Colonic mucosa (tissue), 4 donors: ENCODE measurements at regions not wholly inside any gene's neighbourhood (a gene's known extent, or its start where the extent isn't known, plus 50 kb on each side); places are given as distances from the start of the nearest gene placed in this dataset.

Experiments used
- DNase-seq: peaks from one replicate; pipeline ENCODE4 v3.0.0-alpha.2; 2020
- H3K27ac ChIP-seq: fragments of 200-600 bp; one replicate; pipeline ENCODE4 v1.8.0; 2021
- H3K27me3 ChIP-seq: fragments of 200-600 bp; one replicate; pipeline ENCODE4 v1.8.0; 2021
- H3K36me3 ChIP-seq: fragments of 200-600 bp; one replicate; pipeline ENCODE4 v1.8.0; 2021
- H3K4me1 ChIP-seq: fragments of 200-600 bp; one replicate; pipeline ENCODE4 v1.8.0; 2021; ENCODE audit warnings: mild to moderate bottlenecking
- H3K4me3 ChIP-seq: fragments of 200-600 bp; one replicate; pipeline ENCODE4 v1.8.0; 2021
- H3K9ac ChIP-seq, 2 donors: one replicate each; pipeline ENCODE4 v1.7.0; 2013; ENCODE audit warnings: control low read depth in 2 of 2, low read depth in 2 of 2, low read length in 2 of 2
- H3K9me3 ChIP-seq: fragments of 200-600 bp; one replicate; pipeline ENCODE4 v1.8.0; 2021
- CTCF ChIP-seq: fragments of 200-600 bp; IDR thresholded peaks from one replicate; pipeline ENCODE4 v1.8.0; 2022; ENCODE audit warnings: antibody characterized with exemption, mild to moderate bottlenecking
- intact Hi-C: fragments of 100-400 bp; cut with DNase I; formaldehyde crosslinking; loops from one replicate; pipeline ENCODE4 v1.14.1; 2022
- donor health status: healthy.
- donor health status: DM: no; HTN: no; CAD: no.
- donor health status: DM: no; HTN: no; CAD: no.

- intact Hi-C loops: no loop called here
- no peak for DNase-seq
- H3K27me3 ChIP-seq: no peaks in the 10 kb centered on the region
- H3K4me3 ChIP-seq: no peak overlapping the region
- no peaks in the 10 kb centered on the region for H3K36me3 ChIP-seq
- H3K9ac ChIP-seq: no peak overlapping the region
- H3K4me1 ChIP-seq: no peaks in the 10 kb centered on the region
- no peak overlapping the region for H3K27ac ChIP-seq
- no peaks in the 10 kb centered on the region for H3K9me3 ChIP-seq
- TF ChIP-seq CTCF: no peak
Measured at GRCh38 chr2:187851955-187852561, 297.8 kb upstream of the TFPI start.

- no peak for TF ChIP-seq CTCF
- DNase-seq: no peak
- Histone ChIP-seq H3K4me3 (no peak overlapping the region), H3K27ac (no peak overlapping the region), H3K9me3 (no peaks in the 10 kb centered on the region), H3K27me3 (no peaks in the 10 kb centered on the region), H3K36me3 (no peaks in the 10 kb centered on the region), H3K9ac (no peak overlapping the region), H3K4me1 (no peaks in the 10 kb centered on the region)
- intact Hi-C loops: no loop called here
Measured at GRCh38 chr2:187853381-187853791, 299.2 kb upstream of the TFPI start.

GRCh38 chr2:187854801-187855200 is 300.6 kb upstream of the TFPI start:
- no peak for DNase-seq
- intact Hi-C loops: no loop called here
- Histone ChIP-seq H3K9ac (no peak overlapping the region), H3K27ac (no peak overlapping the region), H3K9me3 (no peaks in the 10 kb centered on the region), H3K27me3 (no peaks in the 10 kb centered on the region), H3K4me3 (no peak overlapping the region), H3K36me3 (no peaks in the 10 kb centered on the region), H3K4me1 (no peaks in the 10 kb centered on the region)
- no peak for TF ChIP-seq CTCF

GRCh38 chr2:187855689-187856088 is 301.5 kb upstream of the TFPI start:
- no peak for TF ChIP-seq CTCF
- no peak for DNase-seq
- no peaks in the 10 kb centered on the region for H3K27me3 ChIP-seq
- no peak overlapping the region for H3K27ac ChIP-seq
- H3K36me3 ChIP-seq: no peaks in the 10 kb centered on the region
- no peaks in the 10 kb centered on the region for H3K4me1 ChIP-seq
- H3K9ac ChIP-seq: no peak overlapping the region
- intact Hi-C loops: no loop called here
- H3K9me3 ChIP-seq: no peaks in the 10 kb centered on the region
- no peak overlapping the region for H3K4me3 ChIP-seq

GRCh38 chr2:187857826-187858225 is 303.6 kb upstream of the TFPI start:
- TF ChIP-seq CTCF: no peak
- DNase-seq: no peak
- H3K27ac ChIP-seq: no peak overlapping the region
- no peak overlapping the region for H3K9ac ChIP-seq
- H3K36me3 ChIP-seq: no peaks in the 10 kb centered on the region
- intact Hi-C loops: no loop called here
- no peaks in the 10 kb centered on the region for H3K9me3 ChIP-seq
- H3K27me3 ChIP-seq: no peaks in the 10 kb centered on the region
- H3K4me3 ChIP-seq: no peak overlapping the region
- H3K4me1 ChIP-seq: no peaks in the 10 kb centered on the region

- Histone ChIP-seq H3K36me3 (no peaks in the 10 kb centered on the region), H3K27me3 (no peaks in the 10 kb centered on the region), H3K9me3 (no peaks in the 10 kb centered on the region), H3K4me1 (no peaks in the 10 kb centered on the region), H3K4me3 (no peak overlapping the region), H3K9ac (no peak overlapping the region), H3K27ac (no peak overlapping the region)
- DNase-seq: no peak
- intact Hi-C loops: no loop called here
- TF ChIP-seq CTCF: no peak
Measured at GRCh38 chr2:187862715-187863114, 308.5 kb upstream of the TFPI start.
